Prostate gland (tissue), 2 donors: ENCODE measurements at regions not wholly inside any gene's neighbourhood (a gene's known extent, or its start where the extent isn't known, plus 50 kb on each side); places are given as distances from the start of the nearest gene placed in this dataset.

Experiments used
- DNase-seq: peaks from one replicate; pipeline ENCODE4 v3.0.0-alpha.2; 2019; ENCODE audit warnings: low spot score
- H3K27ac ChIP-seq, 2 donors: fragments of 200-600 bp; sonication (generic); 2 replicates each; pipeline ENCODE4 v1.5.1; 2017 to 2019
- H3K27me3 ChIP-seq: fragments of 200-600 bp; sonication (generic); replicated peaks from 2 replicates; pipeline ENCODE4 v1.5.1; 2019; ENCODE audit not compliant: insufficient read depth
- H3K36me3 ChIP-seq, 2 donors: fragments of 200-600 bp; sonication (generic); 1 replicate in 1 of 2; 2 replicates in 1 of 2; pipeline versions ENCODE4 v1.5.1 to v1.8.1; 2017 to 2019
- H3K4me1 ChIP-seq: fragments of 200-600 bp; sonication (generic); replicated peaks from 2 replicates; pipeline ENCODE4 v1.5.1; 2019
- H3K4me3 ChIP-seq, 2 donors: fragments of 200-600 bp; sonication (generic); 2 replicates each; pipeline ENCODE4 v1.5.1; 2017 to 2019
- H3K9me3 ChIP-seq: fragments of 200-600 bp; sonication (generic); 2 replicates; pipeline ENCODE4 v1.5.1; 2017
- POLR2A ChIP-seq: fragments of 450-650 bp; IDR thresholded peaks from one replicate; pipeline ENCODE4 v1.6.1; 2016; ENCODE audit warnings: antibody characterized with exemption, mild to moderate bottlenecking
- POLR2AphosphoS5 ChIP-seq: sonication (generic); formaldehyde crosslinking; IDR thresholded peaks from one replicate; pipeline ENCODE4 v1.6.1; 2017; ENCODE audit warnings: antibody characterized with exemption
- WGBS: methylation state at CpG from one replicate; pipeline ENCODE4 v1.1.5; 2018; 5-methylcytosine and 5-hydroxymethylcytosine counted together
- intact Hi-C: fragments of 100-400 bp; cut with DNase I; formaldehyde crosslinking; loops from one replicate; pipeline ENCODE4 v1.14.2; 2022
- TF ChIP-seq, protein P1 (sequence below), 4 experiments: fragments of 200-600 bp in 2 of 4; fragments of 450-650 bp in 2 of 4; sonication (generic) in 2 of 4; IDR thresholded peaks; 1 replicate in 3 of 4; 2 replicates in 1 of 4; pipeline ENCODE4 v1.5.1; 2016 to 2019; ENCODE audit warnings: antibody characterized with exemption in 4 of 4, mild to moderate bottlenecking in 2 of 4, moderate library complexity in 2 of 4

DNA sequence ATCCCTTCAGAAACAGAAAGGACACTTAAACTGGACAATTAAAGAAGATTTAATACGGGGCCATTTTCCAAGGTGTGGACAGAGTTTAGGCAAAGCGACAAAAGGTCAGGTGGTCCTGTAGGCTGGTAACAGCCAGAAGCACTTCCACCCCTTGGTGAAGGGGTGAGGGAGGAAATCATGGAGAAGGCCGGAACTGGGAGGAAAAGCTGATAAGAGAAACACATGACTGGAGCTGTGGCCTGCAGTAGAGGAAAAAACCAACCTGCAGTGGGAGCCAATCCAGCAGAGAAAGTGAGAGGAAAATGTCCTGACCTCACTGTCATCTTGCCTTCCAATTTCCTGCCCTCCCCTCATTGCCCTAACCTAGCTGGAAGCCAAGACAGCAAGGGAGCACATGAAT, 249.8 kb downstream of the LMO4 start:
- Histone ChIP-seq H3K27ac (no peak overlapping the region), H3K36me3 (no peaks in the 10 kb centered on the region), H3K27me3 (no peaks in the 10 kb centered on the region), H3K9me3 (no peaks in the 10 kb centered on the region), H3K4me1 (no peaks in the 10 kb centered on the region), H3K4me3 (no peak overlapping the region)
- no peak for DNase-seq
- WGBS = 29% methylated on average over 3 of the region's 3 CpGs
- TF ChIP-seq POLR2A (no peak), POLR2AphosphoS5 (no peak)
- TF ChIP-seq, protein P1, sequence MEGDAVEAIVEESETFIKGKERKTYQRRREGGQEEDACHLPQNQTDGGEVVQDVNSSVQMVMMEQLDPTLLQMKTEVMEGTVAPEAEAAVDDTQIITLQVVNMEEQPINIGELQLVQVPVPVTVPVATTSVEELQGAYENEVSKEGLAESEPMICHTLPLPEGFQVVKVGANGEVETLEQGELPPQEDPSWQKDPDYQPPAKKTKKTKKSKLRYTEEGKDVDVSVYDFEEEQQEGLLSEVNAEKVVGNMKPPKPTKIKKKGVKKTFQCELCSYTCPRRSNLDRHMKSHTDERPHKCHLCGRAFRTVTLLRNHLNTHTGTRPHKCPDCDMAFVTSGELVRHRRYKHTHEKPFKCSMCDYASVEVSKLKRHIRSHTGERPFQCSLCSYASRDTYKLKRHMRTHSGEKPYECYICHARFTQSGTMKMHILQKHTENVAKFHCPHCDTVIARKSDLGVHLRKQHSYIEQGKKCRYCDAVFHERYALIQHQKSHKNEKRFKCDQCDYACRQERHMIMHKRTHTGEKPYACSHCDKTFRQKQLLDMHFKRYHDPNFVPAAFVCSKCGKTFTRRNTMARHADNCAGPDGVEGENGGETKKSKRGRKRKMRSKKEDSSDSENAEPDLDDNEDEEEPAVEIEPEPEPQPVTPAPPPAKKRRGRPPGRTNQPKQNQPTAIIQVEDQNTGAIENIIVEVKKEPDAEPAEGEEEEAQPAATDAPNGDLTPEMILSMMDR (IDR thresholded peaks at IDR 0.05) = no peak
- intact Hi-C loops = loop anchor here (5.0 kb wide), 1 partner anchor 251 kb away; the partner anchor contains the start of gene LMO4

DNA sequence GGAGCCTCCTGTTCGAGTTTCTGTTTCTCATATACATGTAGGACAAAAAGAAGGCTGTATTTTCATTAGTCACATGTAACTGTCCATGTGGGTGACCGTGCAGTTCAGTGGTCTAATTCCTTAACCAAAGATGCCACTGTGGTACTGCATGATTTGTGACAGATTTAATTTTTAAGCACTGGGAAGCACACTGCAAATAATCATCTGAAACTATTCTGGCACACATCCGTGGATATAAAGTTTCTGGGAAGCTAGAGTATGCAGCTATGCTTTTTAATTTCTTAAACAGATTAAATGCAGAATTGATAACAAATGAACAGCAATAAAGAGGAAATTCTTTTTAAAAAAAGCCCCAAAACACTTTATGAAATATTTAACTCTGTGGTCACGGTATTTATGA, 254.8 kb downstream of the LMO4 start:
- no peak for DNase-seq
- no peaks in the 10 kb centered on the region for H3K4me1 ChIP-seq
- no peak for TF ChIP-seq POLR2A
- TF ChIP-seq, protein P1 (IDR thresholded peaks at IDR 0.05) = no peak
- TF ChIP-seq POLR2AphosphoS5 = no peak
- no peak overlapping the region for H3K27ac ChIP-seq
- H3K27me3 ChIP-seq = no peaks in the 10 kb centered on the region
- no peak overlapping the region for H3K4me3 ChIP-seq
- H3K9me3 ChIP-seq = no peaks in the 10 kb centered on the region
- WGBS = 59% methylated on average over 4 of the region's 4 CpGs
- H3K36me3 ChIP-seq = no peaks in the 10 kb centered on the region
- intact Hi-C loops = no loop called here

DNA sequence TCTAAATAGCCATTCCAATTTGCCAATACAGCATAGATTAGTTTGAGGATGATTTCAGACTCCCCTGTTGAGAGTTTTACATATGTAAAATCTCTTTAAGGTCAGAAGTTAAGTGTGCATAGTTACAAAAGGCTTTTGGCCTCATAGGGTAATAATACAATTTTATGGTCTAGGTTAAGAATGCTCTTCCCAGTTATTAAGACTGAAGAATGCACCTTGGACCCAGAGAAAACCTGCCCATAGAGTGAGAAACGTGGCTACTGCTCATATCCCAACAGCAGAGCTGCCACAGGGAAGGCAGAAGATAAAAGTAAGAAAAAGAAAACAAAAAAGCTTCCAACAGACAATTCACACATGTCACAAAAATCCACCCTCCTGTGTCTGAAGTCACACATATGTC, 255.9 kb downstream of the LMO4 start:
- no peaks in the 10 kb centered on the region for H3K36me3 ChIP-seq
- 94% methylated on average over 1 of the region's 1 CpG for WGBS
- TF ChIP-seq, protein P1 (IDR thresholded peaks at IDR 0.05) = no peak

DNA sequence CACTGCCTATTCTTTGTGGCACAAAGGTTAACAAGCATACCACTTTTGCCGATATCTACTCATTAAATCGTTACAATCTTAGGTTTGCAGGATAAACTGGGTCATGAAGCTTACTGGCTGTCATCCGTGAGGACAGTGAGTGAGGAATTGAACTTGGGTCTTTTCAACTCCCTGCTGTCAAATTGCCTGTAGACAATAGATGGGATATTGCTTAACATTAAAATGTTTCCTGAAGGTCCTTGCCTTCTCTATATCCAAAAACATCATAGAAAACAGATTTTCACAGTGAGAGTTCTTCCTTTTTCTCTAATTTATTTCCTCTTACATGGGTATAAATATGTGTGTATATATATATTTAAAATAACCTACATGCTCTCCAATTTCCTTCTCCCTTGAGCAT, 257.8 kb downstream of the LMO4 start:
- Histone ChIP-seq H3K27me3 (no peaks in the 10 kb centered on the region), H3K4me3 (no peak overlapping the region), H3K27ac (no peak overlapping the region), H3K36me3 (no peaks in the 10 kb centered on the region), H3K4me1 (no peaks in the 10 kb centered on the region), H3K9me3 (no peaks in the 10 kb centered on the region)
- intact Hi-C loops = no loop called here
- 77% methylated on average over 3 of the region's 3 CpGs for WGBS
- no peak for DNase-seq
- TF ChIP-seq POLR2A = no peak
- no peak for TF ChIP-seq POLR2AphosphoS5
- TF ChIP-seq, protein P1 (IDR thresholded peaks at IDR 0.05) = no peak

More for the DNA sequence above, 255.9 kb downstream of the LMO4 start:
- Histone ChIP-seq H3K9me3 (no peaks in the 10 kb centered on the region), H3K4me3 (no peak overlapping the region), H3K27ac (no peak overlapping the region), H3K27me3 (no peaks in the 10 kb centered on the region), H3K4me1 (no peaks in the 10 kb centered on the region)
- DNase-seq = no peak
- intact Hi-C loops = no loop called here

DNA sequence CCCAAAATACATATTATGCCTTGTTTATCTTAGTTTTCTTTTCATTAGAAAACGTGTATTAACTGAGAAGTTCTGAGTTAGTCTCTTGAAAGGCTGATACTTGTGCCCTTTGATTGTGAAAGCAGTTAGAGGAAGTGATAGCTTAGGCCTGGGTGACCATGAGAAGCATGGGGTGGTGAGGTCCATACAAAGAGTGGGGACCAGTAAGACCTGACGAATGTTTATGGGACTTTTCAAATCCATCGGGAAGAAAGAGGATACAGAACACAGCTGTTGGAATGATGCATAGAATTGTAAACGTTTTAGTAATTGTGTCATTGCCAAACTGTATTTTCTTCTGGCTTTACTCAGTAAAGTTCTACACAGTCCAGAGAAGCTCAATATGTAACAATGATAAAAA, 259.8 kb downstream of the LMO4 start:
- Histone ChIP-seq H3K27me3 (no peaks in the 10 kb centered on the region), H3K4me1 (no peaks in the 10 kb centered on the region), H3K9me3 (no peaks in the 10 kb centered on the region), H3K27ac (no peak overlapping the region), H3K36me3 (no peaks in the 10 kb centered on the region), H3K4me3 (no peak overlapping the region)
- DNase-seq = no peak
- WGBS = 45% methylated on average over 4 of the region's 4 CpGs
- no peak for TF ChIP-seq POLR2AphosphoS5
- TF ChIP-seq POLR2A = no peak
- TF ChIP-seq, protein P1 (IDR thresholded peaks at IDR 0.05) = no peak
- intact Hi-C loops = no loop called here
